ENCODE measurements at regions not wholly inside any gene's neighbourhood (a gene's known extent, or its start where the extent isn't known, plus 50 kb on each side); places are given as distances from the start of the nearest gene placed in this dataset.

DNA sequence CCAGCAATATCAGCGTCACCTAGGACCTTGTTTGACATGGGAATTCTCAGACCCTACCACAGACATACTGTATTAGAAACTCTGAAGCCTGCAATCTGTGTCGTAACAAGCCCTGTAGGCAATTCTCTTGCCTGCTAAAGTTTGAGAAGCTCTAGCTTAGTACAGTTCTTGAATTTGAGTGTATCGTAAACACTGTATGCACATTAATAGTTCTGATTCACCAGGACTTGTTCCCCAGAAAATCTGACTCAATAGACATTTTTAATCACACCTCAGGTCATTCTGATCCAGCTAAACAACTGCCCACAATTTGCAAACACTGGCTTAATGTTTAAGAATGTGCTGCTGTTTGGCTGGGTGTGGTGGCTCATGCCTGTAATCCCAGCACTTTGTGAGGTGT is 414.3 kb downstream of the TFAP2A start:
- intact Hi-C loops (cut with micrococcal nuclease), result no loop called here
- H3K4me3 Mint-ChIP-seq, result no peak overlapping the region
- POLR2A ChIA-PET, result no interaction called here
- CTCF ChIA-PET, result no interaction called here
- H3K4me1 Mint-ChIP-seq (ENCODE audit: low read depth), result no peaks in the 10 kb centered on the region
- no peak for DNase-seq
- no peaks in the 10 kb centered on the region for H3K27me3 Mint-ChIP-seq
- H3K27ac Mint-ChIP-seq, result no peak overlapping the region
- no peaks in the 10 kb centered on the region for H3K36me3 Mint-ChIP-seq
- no peaks in the 10 kb centered on the region for H3K9me3 Mint-ChIP-seq

DNA sequence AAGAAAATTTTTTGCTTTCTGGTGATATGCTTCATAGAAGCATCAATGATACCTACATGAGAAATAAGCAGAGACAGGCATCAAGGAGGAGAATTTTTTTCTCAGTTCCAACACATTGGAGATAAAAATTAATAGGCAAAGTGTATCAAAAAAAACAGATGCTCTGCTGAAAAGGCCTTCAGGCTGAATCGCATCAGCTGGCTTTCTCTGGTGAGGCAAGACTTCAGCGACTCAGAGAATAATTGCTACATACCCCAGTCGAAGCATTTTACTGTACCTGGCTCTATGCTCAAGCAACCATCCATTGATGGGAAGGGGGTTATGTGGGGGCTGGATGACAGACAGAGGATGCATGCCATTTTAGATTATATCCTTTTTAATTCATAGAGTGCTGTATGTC is 415.1 kb downstream of the TFAP2A start:
- CTCF ChIA-PET, result no interaction called here
- Mint-ChIP-seq H3K36me3 (no peaks in the 10 kb centered on the region), H3K4me1 (ENCODE audit: low read depth) (no peaks in the 10 kb centered on the region), H3K9me3 (no peaks in the 10 kb centered on the region), H3K4me3 (no peak overlapping the region), H3K27ac (no peak overlapping the region), H3K27me3 (no peaks in the 10 kb centered on the region)
- DNase-seq, result no peak
- intact Hi-C loops (cut with micrococcal nuclease), result no loop called here
- POLR2A ChIA-PET, result no interaction called here

DNA sequence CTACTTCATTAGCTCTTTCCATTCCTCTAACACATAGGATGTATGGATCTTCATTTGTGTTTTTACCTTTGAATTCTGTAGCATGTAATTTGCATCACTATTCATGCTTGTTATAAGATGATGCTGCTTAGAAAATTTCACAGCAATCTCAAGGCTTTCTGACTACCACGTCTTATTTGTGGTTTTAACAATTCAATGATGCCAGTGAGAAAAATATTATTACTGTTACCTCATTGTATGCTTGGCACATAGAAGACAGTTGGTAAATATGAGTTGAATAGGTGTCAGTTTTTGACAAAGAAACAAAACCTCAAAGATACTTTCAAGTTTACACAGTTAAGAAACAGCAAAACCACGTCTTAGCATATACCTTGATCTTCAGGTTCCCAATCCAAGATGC is 428.6 kb downstream of the TFAP2A start:
- CTCF ChIA-PET, result no interaction called here
- Mint-ChIP-seq H3K4me3 (no peak overlapping the region), H3K27ac (no peak overlapping the region), H3K9me3 (peaks cover 9% of the 10 kb centered on the region), H3K36me3 (no peaks in the 10 kb centered on the region), H3K4me1 (ENCODE audit: low read depth) (no peaks in the 10 kb centered on the region), H3K27me3 (no peaks in the 10 kb centered on the region)
- intact Hi-C loops (cut with micrococcal nuclease), result loop anchor here (10.0 kb wide), 1 partner anchor 979 kb away; no protein-coding TSS in a partner anchor
- POLR2A ChIA-PET, result no interaction called here
- DNase-seq, result no peak

DNA sequence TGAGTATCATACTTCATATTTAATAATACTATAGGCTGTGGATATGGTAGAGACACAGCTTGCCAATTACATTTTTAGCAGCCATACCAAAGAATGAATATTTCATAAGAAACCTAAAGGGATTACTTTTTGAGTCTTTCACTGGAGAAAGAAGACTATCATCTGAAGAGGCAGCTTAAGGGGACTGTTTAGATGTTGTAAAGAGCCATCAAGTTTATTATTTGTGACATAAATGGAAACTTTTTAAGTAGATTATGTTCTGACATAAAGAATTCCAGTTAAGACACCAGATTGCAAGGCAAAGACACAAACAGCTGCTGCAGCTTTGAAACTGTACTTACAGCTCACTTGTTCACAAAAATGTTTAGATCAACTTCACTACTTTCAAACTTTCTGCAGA is 429.4 kb downstream of the TFAP2A start:
- intact Hi-C loops (cut with micrococcal nuclease), result loop anchor here (10.0 kb wide), 1 partner anchor 979 kb away; no protein-coding TSS in a partner anchor
- Mint-ChIP-seq H3K9me3 (peaks cover 9% of the 10 kb centered on the region), H3K4me1 (ENCODE audit: low read depth) (no peaks in the 10 kb centered on the region), H3K27me3 (no peaks in the 10 kb centered on the region), H3K4me3 (no peak overlapping the region), H3K27ac (no peak overlapping the region), H3K36me3 (no peaks in the 10 kb centered on the region)
- ChIA-PET POLR2A (no interaction called here), CTCF (no interaction called here)
- no peak for DNase-seq

DNA sequence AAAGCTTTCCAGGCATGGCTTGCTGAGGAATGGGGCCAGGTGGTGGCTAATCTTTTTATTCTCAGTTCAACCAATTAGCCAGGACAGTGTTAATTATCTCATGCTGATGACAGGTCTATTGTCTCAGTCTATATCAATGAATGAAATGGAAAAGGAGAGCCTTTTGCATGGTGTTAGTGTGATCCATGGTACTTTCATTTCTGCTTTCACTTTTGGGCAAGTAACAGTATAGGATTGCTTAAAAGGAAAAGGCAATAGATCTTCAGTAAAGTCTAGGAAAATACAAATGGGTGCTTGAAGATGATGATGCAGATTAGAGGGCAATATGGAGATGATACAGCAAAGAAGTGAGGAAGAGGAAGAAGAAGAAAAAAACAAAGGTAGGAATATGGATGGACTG is 430.3 kb downstream of the TFAP2A start:
- Mint-ChIP-seq H3K27me3 (no peaks in the 10 kb centered on the region), H3K9me3 (peaks cover 9% of the 10 kb centered on the region), H3K4me3 (no peak overlapping the region), H3K4me1 (ENCODE audit: low read depth) (no peaks in the 10 kb centered on the region), H3K27ac (no peak overlapping the region), H3K36me3 (no peaks in the 10 kb centered on the region)
- intact Hi-C loops (cut with micrococcal nuclease), result loop anchor here (10.0 kb wide), 1 partner anchor 980 kb away; no protein-coding TSS in a partner anchor
- ChIA-PET CTCF (no interaction called here), POLR2A (no interaction called here)
- no peak for DNase-seq

DNA sequence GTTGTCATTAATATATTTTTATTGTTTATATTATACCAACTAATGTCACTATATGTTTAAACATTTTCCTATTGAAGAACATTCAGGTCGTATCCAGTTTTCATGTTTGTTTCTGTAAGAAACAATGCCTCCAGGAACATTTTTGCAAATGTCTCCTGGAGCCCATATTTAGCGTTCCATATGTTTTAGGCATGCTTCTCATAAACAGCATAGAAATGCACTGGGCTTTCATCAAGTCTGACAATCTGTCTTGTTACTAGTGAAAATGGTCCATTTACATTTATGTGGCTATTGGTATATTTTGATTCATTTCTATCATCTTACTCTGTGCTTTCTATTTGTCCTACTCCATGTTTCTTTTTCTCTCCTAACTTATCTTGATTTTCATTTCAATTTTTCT is 431.7 kb downstream of the TFAP2A start:
- no peak overlapping the region for H3K27ac Mint-ChIP-seq
- peaks cover 9% of the 10 kb centered on the region for H3K9me3 Mint-ChIP-seq
- DNase-seq, result no peak

DNA sequence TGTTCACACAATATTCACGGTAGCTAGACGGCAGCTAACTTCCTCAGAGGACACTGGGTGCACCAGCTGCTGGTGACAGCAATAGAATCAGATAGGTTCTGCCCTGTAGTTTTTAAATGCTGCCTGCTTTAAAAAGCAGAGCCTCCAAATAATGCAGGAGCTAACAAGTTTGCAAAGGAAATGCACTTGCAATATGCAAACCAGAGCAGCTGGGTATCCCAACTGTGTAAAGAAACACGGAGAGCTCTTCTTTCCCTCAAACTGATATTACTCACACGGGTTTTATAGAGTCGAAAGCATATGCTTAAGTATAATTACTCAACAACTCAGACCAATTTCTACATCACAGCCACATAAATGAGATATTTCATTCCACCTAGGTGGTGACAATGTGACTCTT is 432.7 kb downstream of the TFAP2A start:
- Mint-ChIP-seq H3K4me1 (ENCODE audit: low read depth) (no peaks in the 10 kb centered on the region), H3K4me3 (no peak overlapping the region), H3K27ac (no peak overlapping the region), H3K27me3 (no peaks in the 10 kb centered on the region), H3K9me3 (peaks cover 9% of the 10 kb centered on the region), H3K36me3 (no peaks in the 10 kb centered on the region)
- POLR2A ChIA-PET, result no interaction called here
- CTCF ChIA-PET, result no interaction called here
- no peak for DNase-seq
- intact Hi-C loops (cut with micrococcal nuclease), result loop anchor here (10.0 kb wide), 1 partner anchor 983 kb away; no protein-coding TSS in a partner anchor

More for the DNA sequence above, 431.7 kb downstream of the TFAP2A start:
- no peak overlapping the region for H3K4me3 Mint-ChIP-seq
- no peaks in the 10 kb centered on the region for H3K27me3 Mint-ChIP-seq
- ChIA-PET POLR2A (no interaction called here), CTCF (no interaction called here)
- H3K4me1 Mint-ChIP-seq (ENCODE audit: low read depth), result no peaks in the 10 kb centered on the region
- intact Hi-C loops (cut with micrococcal nuclease), result loop anchor here (10.0 kb wide), 1 partner anchor 982 kb away; no protein-coding TSS in a partner anchor
- no peaks in the 10 kb centered on the region for H3K36me3 Mint-ChIP-seq

DNA sequence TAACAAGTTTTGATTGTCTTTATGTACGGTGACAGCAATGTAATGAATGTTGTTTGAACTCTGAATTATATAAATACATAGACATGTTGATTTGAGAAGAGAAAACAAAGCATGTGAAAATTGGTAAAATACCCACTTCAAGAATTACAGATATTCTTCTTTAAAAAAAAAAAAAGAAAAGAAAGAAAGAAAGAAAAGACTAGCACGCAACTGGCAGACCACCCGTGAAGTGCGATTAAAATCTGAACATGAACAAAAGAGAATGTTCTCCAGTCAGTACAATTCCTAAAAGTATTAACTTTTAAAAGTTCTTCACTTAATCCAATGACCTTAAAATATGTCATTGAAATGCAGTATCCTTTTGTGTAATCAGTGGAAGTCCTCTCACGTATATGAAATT is 434.9 kb downstream of the TFAP2A start:
- DNase-seq, result no peak
- H3K9me3 Mint-ChIP-seq, result peaks cover 9% of the 10 kb centered on the region
- no peak overlapping the region for H3K27ac Mint-ChIP-seq
- ChIA-PET POLR2A (no interaction called here), CTCF (no interaction called here)
- no peaks in the 10 kb centered on the region for H3K27me3 Mint-ChIP-seq
- H3K4me1 Mint-ChIP-seq (ENCODE audit: low read depth), result no peaks in the 10 kb centered on the region
- H3K36me3 Mint-ChIP-seq, result no peaks in the 10 kb centered on the region
- H3K4me3 Mint-ChIP-seq, result no peak overlapping the region
- intact Hi-C loops (cut with micrococcal nuclease), result loop anchor here (10.0 kb wide), 1 partner anchor 985 kb away; no protein-coding TSS in a partner anchor

DNA sequence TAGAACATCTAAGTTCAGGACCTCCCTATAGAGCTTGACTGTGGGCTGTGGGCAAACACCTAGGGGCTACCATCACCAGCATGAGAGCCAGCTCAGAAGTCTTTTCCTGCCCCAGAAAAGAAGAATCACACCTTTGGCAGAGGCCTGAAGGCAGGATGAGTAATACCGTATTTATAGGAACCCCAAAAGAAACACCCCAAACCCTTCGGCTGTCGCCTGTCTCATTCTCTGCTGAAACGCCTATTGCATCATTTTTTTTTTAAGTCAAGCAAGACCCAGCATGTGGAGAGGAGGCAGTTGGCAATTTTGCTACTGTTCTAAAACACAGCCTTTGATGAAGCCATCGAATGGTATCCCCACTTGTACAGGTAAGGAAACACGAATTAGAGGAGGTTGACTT is 436.4 kb downstream of the TFAP2A start:
- peaks cover 4% of the 10 kb centered on the region for H3K9me3 Mint-ChIP-seq
- no peak for DNase-seq
- no peaks in the 10 kb centered on the region for H3K4me1 Mint-ChIP-seq (ENCODE audit: low read depth)
- no peaks in the 10 kb centered on the region for H3K27me3 Mint-ChIP-seq
- intact Hi-C loops (cut with micrococcal nuclease), result no loop called here
- POLR2A ChIA-PET, result no interaction called here
- CTCF ChIA-PET, result no interaction called here
- H3K36me3 Mint-ChIP-seq, result no peaks in the 10 kb centered on the region
- no peak overlapping the region for H3K4me3 Mint-ChIP-seq
- H3K27ac Mint-ChIP-seq, result no peak overlapping the region

DNA sequence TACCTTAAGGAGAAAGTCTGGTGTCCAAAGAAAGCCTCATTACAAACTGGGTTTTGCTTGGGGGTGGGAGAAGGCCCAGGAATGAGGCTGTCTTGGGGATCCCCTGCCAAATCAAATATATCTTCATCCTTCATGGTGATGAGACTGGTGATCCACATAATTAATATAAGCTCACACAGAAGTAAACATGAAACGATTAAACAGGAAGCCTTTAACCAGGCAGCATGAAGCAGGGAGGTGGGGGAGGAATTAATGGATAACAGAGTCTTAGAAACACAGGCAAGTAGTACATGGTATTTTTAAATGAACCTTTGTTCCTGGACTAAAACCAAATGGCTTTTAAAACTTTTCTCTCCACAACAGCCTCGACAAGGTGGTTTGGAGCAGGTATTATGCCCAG is 437.5 kb downstream of the TFAP2A start:
- POLR2A ChIA-PET, result no interaction called here
- peaks cover 5% of the 10 kb centered on the region for H3K9me3 Mint-ChIP-seq
- H3K27ac Mint-ChIP-seq, result no peak overlapping the region
- no peak overlapping the region for H3K4me3 Mint-ChIP-seq
- CTCF ChIA-PET, result no interaction called here
- intact Hi-C loops (cut with micrococcal nuclease), result no loop called here
- DNase-seq, result no peak
- no peaks in the 10 kb centered on the region for H3K4me1 Mint-ChIP-seq (ENCODE audit: low read depth)
- no peaks in the 10 kb centered on the region for H3K36me3 Mint-ChIP-seq
- H3K27me3 Mint-ChIP-seq, result no peaks in the 10 kb centered on the region

DNA sequence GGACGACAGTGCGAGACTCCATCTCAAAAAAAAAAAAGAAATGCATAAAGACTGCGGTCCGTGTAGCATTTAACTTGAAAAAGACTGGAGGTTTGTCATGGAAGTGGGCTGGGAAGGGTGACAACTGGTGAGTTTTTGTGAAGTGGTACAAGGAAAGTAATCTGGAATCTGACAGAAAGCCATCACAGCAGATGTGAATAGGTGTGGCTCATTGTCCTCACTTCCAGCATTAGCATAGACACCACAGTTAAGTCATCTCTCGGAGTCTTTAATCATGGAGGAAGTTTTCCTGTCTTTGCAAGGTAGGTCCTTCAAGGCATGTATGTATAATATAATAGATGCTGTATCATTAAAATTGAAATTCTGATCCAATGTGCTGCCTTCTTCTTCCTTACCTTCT is 453.2 kb downstream of the TFAP2A start:
- Mint-ChIP-seq H3K27ac (no peak overlapping the region), H3K27me3 (no peaks in the 10 kb centered on the region), H3K36me3 (no peaks in the 10 kb centered on the region), H3K9me3 (peaks cover 5% of the 10 kb centered on the region), H3K4me3 (no peak overlapping the region), H3K4me1 (ENCODE audit: low read depth) (no peaks in the 10 kb centered on the region)
- no peak for DNase-seq
- ChIA-PET CTCF (no interaction called here), POLR2A (no interaction called here)
- intact Hi-C loops (cut with micrococcal nuclease), result no loop called here

DNA sequence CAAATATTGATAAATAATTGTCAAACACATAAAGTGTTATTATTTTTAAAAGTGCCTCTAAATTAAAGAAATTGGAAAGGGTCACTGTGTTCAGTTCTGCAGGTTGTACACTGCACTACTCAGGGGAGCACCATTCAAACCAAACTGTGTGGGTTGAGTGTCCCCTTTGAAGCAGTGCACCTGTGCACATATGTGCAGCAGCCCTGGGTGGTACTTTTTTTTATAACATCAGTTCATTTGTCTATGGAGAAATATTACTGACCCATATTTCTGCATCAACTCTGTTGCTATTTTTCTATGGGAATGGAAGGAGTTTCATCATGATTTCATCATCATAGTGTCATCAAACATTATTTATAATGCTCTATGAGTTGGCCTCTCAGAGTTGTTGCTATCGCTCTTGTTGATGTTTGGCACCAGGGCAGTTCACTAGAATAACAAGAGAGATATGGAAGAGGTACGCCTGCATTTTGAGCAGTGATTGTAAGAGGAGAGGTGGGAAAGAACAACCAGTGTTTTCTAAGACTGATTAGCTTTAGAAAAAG is 457.6 kb downstream of the TFAP2A start:
- Mint-ChIP-seq H3K4me3 (no peak overlapping the region), H3K9me3 (peaks cover 4% of the 10 kb centered on the region), H3K27ac (no peak overlapping the region), H3K36me3 (no peaks in the 10 kb centered on the region), H3K27me3 (no peaks in the 10 kb centered on the region), H3K4me1 (ENCODE audit: low read depth) (no peaks in the 10 kb centered on the region)
- intact Hi-C loops (cut with micrococcal nuclease), result no loop called here
- ChIA-PET CTCF (no interaction called here), POLR2A (no interaction called here)
- DNase-seq, result no peak

DNA sequence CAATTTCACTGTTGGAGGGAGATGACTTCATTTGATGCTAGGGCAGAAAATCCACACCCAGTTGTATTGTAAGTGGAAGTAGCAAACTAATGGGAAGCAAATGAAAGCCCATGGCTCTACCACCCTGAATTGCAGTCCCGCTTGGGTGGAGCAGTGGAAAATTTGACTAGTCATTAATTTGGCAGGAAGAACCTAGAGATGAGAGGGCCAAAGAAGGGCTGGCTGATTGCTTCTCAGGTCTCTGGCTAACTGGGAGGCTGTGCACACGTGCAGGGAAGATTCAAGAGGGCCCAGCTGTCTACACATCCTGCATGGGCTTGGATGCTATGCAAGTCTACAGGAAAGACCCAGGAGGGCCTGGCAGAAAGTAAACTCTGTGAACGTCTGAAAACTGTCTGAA is 466.2 kb downstream of the TFAP2A start:
- H3K4me3 Mint-ChIP-seq, result no peak overlapping the region
- H3K36me3 Mint-ChIP-seq, result no peaks in the 10 kb centered on the region
- POLR2A ChIA-PET, result no interaction called here
- H3K9me3 Mint-ChIP-seq, result peaks cover 10% of the 10 kb centered on the region
- DNase-seq, result no peak
- CTCF ChIA-PET, result no interaction called here
- H3K4me1 Mint-ChIP-seq (ENCODE audit: low read depth), result no peaks in the 10 kb centered on the region
- no peak overlapping the region for H3K27ac Mint-ChIP-seq
- intact Hi-C loops (cut with micrococcal nuclease), result no loop called here
- no peaks in the 10 kb centered on the region for H3K27me3 Mint-ChIP-seq

DNA sequence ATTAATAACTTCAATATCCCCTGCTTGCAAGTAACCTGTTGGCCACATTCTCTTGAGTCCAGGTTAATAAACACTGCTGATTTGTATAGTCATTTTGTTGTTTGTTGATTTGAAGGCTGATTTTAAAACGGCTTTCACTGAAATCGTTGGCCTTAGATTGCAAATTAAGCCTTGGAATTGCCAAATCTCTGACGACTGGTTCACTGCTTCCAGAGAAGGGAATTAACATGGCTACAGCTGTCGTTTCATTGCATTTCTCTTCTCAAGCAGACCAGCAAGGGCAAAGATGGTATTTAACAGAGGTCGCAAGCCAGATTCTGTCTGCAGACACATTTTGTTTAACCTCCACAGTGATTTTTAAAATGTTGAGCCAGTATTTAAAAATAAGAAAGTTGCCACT is 470.9 kb downstream of the TFAP2A start:
- no peak overlapping the region for H3K27ac Mint-ChIP-seq

More for the DNA sequence above, 470.9 kb downstream of the TFAP2A start:
- Mint-ChIP-seq H3K36me3 (no peaks in the 10 kb centered on the region), H3K4me1 (ENCODE audit: low read depth) (no peaks in the 10 kb centered on the region), H3K9me3 (peaks cover 13% of the 10 kb centered on the region), H3K27me3 (no peaks in the 10 kb centered on the region), H3K4me3 (no peak overlapping the region)
- CTCF ChIA-PET, result no interaction called here
- intact Hi-C loops (cut with micrococcal nuclease), result no loop called here
- no peak for DNase-seq
- POLR2A ChIA-PET, result no interaction called here

Measured in activated CD4-positive, alpha-beta memory T cell treated with anti-CD3 and anti-CD28 coated beads for 36 hours (primary cell).